SK-N-SH (cell line): ENCODE measurements at regions not wholly inside any gene's neighbourhood (a gene's known extent, or its start where the extent isn't known, plus 50 kb on each side); places are given as distances from the start of the nearest gene placed in this dataset.

ENCODE experiments used
- CTCF ChIA-PET: fragments of 300-600, 350-600 bp; formaldehyde crosslinking; extraction: SDS; loops from one replicate; lab custom pipeline; 2021; lab: Yijun Ruan, JAX
- POLR2A ChIA-PET: fragments of 350-600 bp; sonication (Branson Sonifier 250); formaldehyde crosslinking; extraction: SDS; loops from one replicate; lab custom pipeline; 2020; ENCODE audit warnings: antibody characterized with exemption, inconsistent platforms; lab: Yijun Ruan, JAX
- DNase-seq: peaks from one replicate; pipeline ENCODE4 v3.0.0; 2012
- H2AFZ ChIP-seq: fragments of 200-600 bp; sonication (generic); 2 replicates; pipeline ENCODE4 v1.8.1; 2016; ENCODE audit warnings: antibody characterized with exemption, mild to moderate bottlenecking, low read depth
- H3F3A ChIP-seq: fragments of 200-600 bp; sonication (generic); replicated peaks from 2 replicates; pipeline ENCODE3; 2016; ENCODE audit warnings: antibody characterized with exemption, mild to moderate bottlenecking; ENCODE audit not compliant: insufficient read depth
- H3K27ac ChIP-seq, 2 experiments: fragments of 200-500 bp in 1 of 2; fragments of 200-600 bp in 1 of 2; sonication (Bioruptor generic) in 1 of 2; sonication (generic), shearing (Covaris generic) in 1 of 2; 2 replicates each; pipeline versions ENCODE4 v1.5.1 to v1.6.1; 2014 to 2016; ENCODE audit warnings: low read depth in 2 of 2, inconsistent platforms in 1 of 2, low read length in 1 of 2, mild to moderate bottlenecking in 1 of 2, mixed read lengths in 1 of 2
- H3K27me3 ChIP-seq: fragments of 200-600 bp; sonication (generic), shearing (Covaris generic); 2 replicates; pipeline ENCODE4 v1.6.1; 2016; ENCODE audit warnings: mixed run types; ENCODE audit not compliant: insufficient read depth
- H3K36me3 ChIP-seq, 2 experiments: fragments of 200-500 bp in 1 of 2; fragments of 200-600 bp in 1 of 2; sonication (Bioruptor generic) in 1 of 2; sonication (generic) in 1 of 2; replicated peaks in 1 of 2; 2 replicates each; pipeline versions ENCODE3 to v1.5.1; 2014 to 2016; ENCODE audit warnings: low read length in 1 of 2, mild to moderate bottlenecking in 1 of 2; ENCODE audit not compliant: insufficient read depth in 2 of 2, control insufficient read depth in 1 of 2
- H3K4me1 ChIP-seq, 2 experiments: fragments of 200-500 bp in 1 of 2; fragments of 200-600 bp in 1 of 2; sonication (Bioruptor generic) in 1 of 2; sonication (generic), shearing (Covaris generic) in 1 of 2; 2 replicates each; pipeline versions ENCODE4 v1.5.1 to v1.6.1; 2014 to 2016; ENCODE audit warnings: low read depth in 1 of 2, low read length in 1 of 2, mixed run types in 1 of 2; ENCODE audit not compliant: insufficient read depth in 2 of 2, control insufficient read depth in 1 of 2
- H3K4me2 ChIP-seq: fragments of 200-600 bp; sonication (generic), shearing (Covaris generic); 2 replicates; pipeline ENCODE4 v1.6.1; 2017; ENCODE audit warnings: mixed run types
- H3K4me3 ChIP-seq, 2 experiments: fragments of 200-500 bp in 1 of 2; fragments of 200-600 bp in 1 of 2; sonication (Bioruptor generic) in 1 of 2; sonication (generic), shearing (Covaris generic) in 1 of 2; 2 replicates each; pipeline versions ENCODE4 v1.5.1 to v1.8.1; 2014 to 2016; ENCODE audit warnings: low read depth in 2 of 2, inconsistent platforms in 1 of 2, low read length in 1 of 2, mild to moderate bottlenecking in 1 of 2, mixed read lengths in 1 of 2, moderate library complexity in 1 of 2
- H3K79me2 ChIP-seq: fragments of 200-600 bp; sonication (generic); 2 replicates; pipeline ENCODE4 v1.8.1; 2017; ENCODE audit warnings: mild to moderate bottlenecking; ENCODE audit not compliant: insufficient read depth
- H3K9ac ChIP-seq: fragments of 200-600 bp; sonication (generic); 2 replicates; pipeline ENCODE4 v1.6.1; 2017; ENCODE audit warnings: mixed run types
- H3K9me2 ChIP-seq: fragments of 200-600 bp; sonication (generic); 2 replicates; pipeline ENCODE4 v1.6.1; 2017; ENCODE audit warnings: mixed run types
- H3K9me3 ChIP-seq: fragments of 200-600 bp; sonication (generic); 2 replicates; pipeline ENCODE4 v1.6.1; 2017; ENCODE audit warnings: mixed run types, mild to moderate bottlenecking, moderate library complexity
- H4K20me1 ChIP-seq: fragments of 200-600 bp; sonication (generic); 2 replicates; pipeline ENCODE4 v1.6.1; 2017; ENCODE audit warnings: mild to moderate bottlenecking, mixed run types; ENCODE audit not compliant: insufficient read depth
- CHD2 ChIP-seq: fragments of 150-350 bp; IDR thresholded peaks from 2 replicates; pipeline ENCODE4 v1.6.1; 2018; ENCODE audit warnings: low read length; ENCODE audit not compliant: partially characterized antibody
- ELF1 ChIP-seq: IDR thresholded peaks from 2 replicates; pipeline ENCODE4 v1.4.0; 2012
- EZH2phosphoT487 ChIP-seq: fragments of 200-600 bp; sonication (generic); IDR thresholded peaks from 2 replicates; pipeline ENCODE4 v1.6.1; 2017; ENCODE audit warnings: low read depth, mixed run types, mild to moderate bottlenecking, antibody characterized with exemption, moderate library complexity, borderline replicate concordance
- FOSL2 ChIP-seq: IDR thresholded peaks from 2 replicates; pipeline ENCODE4 v1.4.0; 2012; ENCODE audit warnings: low read depth, mild to moderate bottlenecking, moderate library complexity, borderline replicate concordance
- FOXJ3 ChIP-seq: sonication (generic); formaldehyde crosslinking; IDR thresholded peaks from 2 replicates; pipeline ENCODE4 v1.5.1; 2020; ENCODE audit warnings: mild to moderate bottlenecking, missing genetic modification reagents
- GATA2 ChIP-seq: sonication (generic); formaldehyde crosslinking; IDR thresholded peaks from 2 replicates; pipeline ENCODE4 v1.5.0; 2020; ENCODE audit warnings: mild to moderate bottlenecking, missing genetic modification reagents
- JUND ChIP-seq: IDR thresholded peaks from 2 replicates; pipeline ENCODE4 v1.4.0; 2012
- MXI1 ChIP-seq: IDR thresholded peaks from 2 replicates; pipeline ENCODE4 v1.6.1; 2012; ENCODE audit warnings: mild to moderate bottlenecking, low read depth, low read length, improper control_type of control experiment
- NFIC ChIP-seq: IDR thresholded peaks from 2 replicates; pipeline ENCODE4 v1.4.0; 2012; ENCODE audit warnings: borderline replicate concordance
- NRF1 ChIP-seq: IDR thresholded peaks from 2 replicates; pipeline ENCODE4 v1.6.1; 2012; ENCODE audit warnings: low read depth, mild to moderate bottlenecking, low read length
- POLR2AphosphoS5 ChIP-seq: IDR thresholded peaks from 2 replicates; pipeline ENCODE4 v1.6.1; 2012; ENCODE audit warnings: low read depth, low read length
- RAD21 ChIP-seq: IDR thresholded peaks from 2 replicates; pipeline ENCODE4 v1.6.1; 2012; ENCODE audit warnings: mild to moderate bottlenecking, low read length
- RCOR1 ChIP-seq: fragments of 150-350 bp; IDR thresholded peaks from 2 replicates; pipeline ENCODE4 v1.6.1; 2017; ENCODE audit warnings: antibody characterized with exemption, low read length
- RFX5 ChIP-seq: IDR thresholded peaks from 2 replicates; pipeline ENCODE4 v1.6.1; 2012; ENCODE audit warnings: mild to moderate bottlenecking, improper control_type of control experiment, low read length
- RXRA ChIP-seq: IDR thresholded peaks from 2 replicates; pipeline ENCODE4 v1.4.0; 2012; ENCODE audit warnings: low read depth, mild to moderate bottlenecking, borderline replicate concordance
- SIN3A ChIP-seq: IDR thresholded peaks from 2 replicates; pipeline ENCODE4 v1.6.1; 2012; ENCODE audit warnings: low read depth, mild to moderate bottlenecking, low read length, moderate library complexity, borderline replicate concordance
- SMC3 ChIP-seq: IDR thresholded peaks from 2 replicates; pipeline ENCODE4 v1.6.1; 2012; ENCODE audit warnings: low read depth, low read length, improper control_type of control experiment
- TAF1 ChIP-seq: IDR thresholded peaks from 2 replicates; pipeline ENCODE4 v1.6.1; 2012; ENCODE audit warnings: low read depth, mild to moderate bottlenecking, low read length, moderate library complexity, borderline replicate concordance
- YY1 ChIP-seq: IDR thresholded peaks from 2 replicates; pipeline ENCODE4 v1.4.0; 2012; ENCODE audit warnings: low read depth, mild to moderate bottlenecking
- WGBS: methylation state at CpG from one replicate; pipeline ENCODE4 v1.1.6; 2017; ENCODE audit warnings: low lambda C conversion rate; 5-methylcytosine and 5-hydroxymethylcytosine counted together
- TF ChIP-seq, protein P1 (sequence below): fragments of 150-350 bp; IDR thresholded peaks from 2 replicates; pipeline ENCODE4 v1.6.1; 2016; ENCODE audit warnings: mild to moderate bottlenecking, low read depth, low read length
- TF ChIP-seq, protein P2 (sequence below): IDR thresholded peaks from 2 replicates; pipeline ENCODE4 v1.4.0; 2012; ENCODE audit warnings: low read depth
- TF ChIP-seq, protein P3 (sequence below): IDR thresholded peaks from 2 replicates; pipeline ENCODE4 v1.4.0; 2012; ENCODE audit warnings: low read depth, borderline replicate concordance
- TF ChIP-seq, protein P4 (sequence below): fragments of 150-350 bp; IDR thresholded peaks from 2 replicates; pipeline ENCODE4 v1.6.1; 2017; ENCODE audit warnings: antibody characterized with exemption, low read length, low read depth, borderline replicate concordance
- TF ChIP-seq, protein P5 (sequence below): IDR thresholded peaks from 2 replicates; pipeline ENCODE4 v1.4.0; 2012; ENCODE audit warnings: low read depth, borderline replicate concordance

DNA sequence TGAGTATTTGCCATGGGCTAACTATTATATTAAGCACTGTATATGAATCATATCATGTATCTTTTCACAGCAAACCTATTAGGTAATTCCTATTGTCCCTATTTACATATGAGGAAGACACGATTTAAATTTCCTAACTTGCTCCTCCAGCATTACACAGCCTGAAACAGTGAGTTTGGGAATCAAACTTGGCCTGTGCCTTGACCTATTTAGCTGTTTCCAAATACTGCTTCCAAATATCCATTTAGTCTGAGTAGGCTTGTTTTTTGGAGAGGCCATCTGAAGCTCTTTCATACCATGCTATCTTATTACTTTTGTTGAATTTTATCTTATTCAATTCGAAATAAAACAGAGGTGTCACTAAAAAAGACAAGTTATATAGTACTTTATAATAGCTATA, 447.3 kb upstream of the MPDZ start:
- no peak overlapping the region for H3K4me2 ChIP-seq
- H4K20me1 ChIP-seq, result no peaks in the 10 kb centered on the region
- ChIA-PET POLR2A (no interaction called here), CTCF (interaction anchor here (0.6 kb wide), 1 partner anchor 371 kb away, joined by 3 read pairs; no protein-coding TSS in a partner anchor)
- H2AFZ ChIP-seq, result no peak overlapping the region
- TF ChIP-seq EZH2phosphoT487 (no peak), POLR2AphosphoS5 (no peak), FOXJ3 (no peak), NRF1 (no peak), FOSL2 (no peak), GATA2 (no peak), RFX5 (no peak), YY1 (no peak), RAD21 (no peak), ELF1 (no peak), JUND (no peak), NFIC (no peak)
- TF ChIP-seq, protein P1, sequence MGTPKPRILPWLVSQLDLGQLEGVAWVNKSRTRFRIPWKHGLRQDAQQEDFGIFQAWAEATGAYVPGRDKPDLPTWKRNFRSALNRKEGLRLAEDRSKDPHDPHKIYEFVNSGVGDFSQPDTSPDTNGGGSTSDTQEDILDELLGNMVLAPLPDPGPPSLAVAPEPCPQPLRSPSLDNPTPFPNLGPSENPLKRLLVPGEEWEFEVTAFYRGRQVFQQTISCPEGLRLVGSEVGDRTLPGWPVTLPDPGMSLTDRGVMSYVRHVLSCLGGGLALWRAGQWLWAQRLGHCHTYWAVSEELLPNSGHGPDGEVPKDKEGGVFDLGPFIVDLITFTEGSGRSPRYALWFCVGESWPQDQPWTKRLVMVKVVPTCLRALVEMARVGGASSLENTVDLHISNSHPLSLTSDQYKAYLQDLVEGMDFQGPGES, result no peak
- no peaks in the 10 kb centered on the region for H3K36me3 ChIP-seq
- H3K4me3 ChIP-seq, result no peak overlapping the region
- WGBS, result 31% methylated on average over 2 of the region's 2 CpGs
- H3F3A ChIP-seq, result no peaks in the 10 kb centered on the region
- no peak for DNase-seq
- no peaks in the 10 kb centered on the region; a peak in 1 of 4 replicates for H3K4me1 ChIP-seq
- no peaks in the 10 kb centered on the region for H3K27me3 ChIP-seq
- no peaks in the 10 kb centered on the region for H3K79me2 ChIP-seq
- no peak overlapping the region for H3K27ac ChIP-seq
- H3K9ac ChIP-seq, result no peak overlapping the region
- peaks cover 3% of the 10 kb centered on the region; the same call in 1 of the 2 replicates for H3K9me3 ChIP-seq
- H3K9me2 ChIP-seq, result no peaks in the 10 kb centered on the region

DNA sequence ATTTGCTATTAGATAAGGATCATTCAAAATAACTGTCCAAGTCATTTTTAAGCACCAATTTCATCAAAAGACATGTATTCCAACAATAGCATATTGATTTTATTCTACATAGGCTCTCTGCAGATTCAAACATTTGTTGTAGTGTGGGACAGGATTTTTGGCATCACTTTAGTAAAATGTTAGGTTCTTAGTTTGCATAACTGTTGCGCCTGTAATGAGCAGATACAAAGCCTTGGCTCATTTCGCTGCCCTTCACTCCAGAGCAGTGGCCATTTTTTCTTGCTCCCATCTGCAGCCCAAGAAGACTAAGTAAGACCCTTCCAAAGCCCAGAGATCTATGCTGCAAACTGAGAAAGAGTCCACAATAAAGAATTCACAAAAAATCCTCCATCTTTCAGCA, 446.0 kb upstream of the MPDZ start:
- no peak for DNase-seq
- H4K20me1 ChIP-seq, result no peaks in the 10 kb centered on the region
- no peaks in the 10 kb centered on the region for H3K36me3 ChIP-seq
- H3K4me1 ChIP-seq, result no peaks in the 10 kb centered on the region; a peak in 1 of 4 replicates
- POLR2A ChIA-PET, result interaction anchor here (0.6 kb wide), 1 partner anchor 582 kb away, joined by 3 read pairs; no protein-coding TSS in a partner anchor
- no peaks in the 10 kb centered on the region for H3K27me3 ChIP-seq
- H3K9ac ChIP-seq, result no peak overlapping the region
- no peaks in the 10 kb centered on the region for H3F3A ChIP-seq
- no peaks in the 10 kb centered on the region for H3K79me2 ChIP-seq
- peaks cover 3% of the 10 kb centered on the region; the same call in 1 of the 2 replicates for H3K9me3 ChIP-seq
- CTCF ChIA-PET, result no interaction called here
- no peak overlapping the region for H3K4me3 ChIP-seq
- no peaks in the 10 kb centered on the region for H3K9me2 ChIP-seq
- H2AFZ ChIP-seq, result no peak overlapping the region
- WGBS, result 81% methylated on average over 2 of the region's 2 CpGs
- no peak overlapping the region for H3K27ac ChIP-seq
- no peak overlapping the region for H3K4me2 ChIP-seq
- no peak for TF ChIP-seq CHD2
- TF ChIP-seq ELF1, result no peak
- no peak for TF ChIP-seq RXRA
- TF ChIP-seq FOSL2, result no peak
- no peak for TF ChIP-seq YY1
- no peak for TF ChIP-seq RFX5
- TF ChIP-seq RCOR1, result no peak
- no peak for TF ChIP-seq SMC3
- TF ChIP-seq RAD21, result no peak
- TF ChIP-seq SIN3A, result no peak
- TF ChIP-seq, protein P1, result no peak
- TF ChIP-seq, protein P2, sequence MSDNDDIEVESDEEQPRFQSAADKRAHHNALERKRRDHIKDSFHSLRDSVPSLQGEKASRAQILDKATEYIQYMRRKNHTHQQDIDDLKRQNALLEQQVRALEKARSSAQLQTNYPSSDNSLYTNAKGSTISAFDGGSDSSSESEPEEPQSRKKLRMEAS, result no peak
- no peak for TF ChIP-seq MXI1
- no peak for TF ChIP-seq TAF1
- TF ChIP-seq, protein P3, sequence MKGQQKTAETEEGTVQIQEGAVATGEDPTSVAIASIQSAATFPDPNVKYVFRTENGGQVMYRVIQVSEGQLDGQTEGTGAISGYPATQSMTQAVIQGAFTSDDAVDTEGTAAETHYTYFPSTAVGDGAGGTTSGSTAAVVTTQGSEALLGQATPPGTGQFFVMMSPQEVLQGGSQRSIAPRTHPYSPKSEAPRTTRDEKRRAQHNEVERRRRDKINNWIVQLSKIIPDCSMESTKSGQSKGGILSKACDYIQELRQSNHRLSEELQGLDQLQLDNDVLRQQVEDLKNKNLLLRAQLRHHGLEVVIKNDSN, result no peak
- TF ChIP-seq, protein P4, sequence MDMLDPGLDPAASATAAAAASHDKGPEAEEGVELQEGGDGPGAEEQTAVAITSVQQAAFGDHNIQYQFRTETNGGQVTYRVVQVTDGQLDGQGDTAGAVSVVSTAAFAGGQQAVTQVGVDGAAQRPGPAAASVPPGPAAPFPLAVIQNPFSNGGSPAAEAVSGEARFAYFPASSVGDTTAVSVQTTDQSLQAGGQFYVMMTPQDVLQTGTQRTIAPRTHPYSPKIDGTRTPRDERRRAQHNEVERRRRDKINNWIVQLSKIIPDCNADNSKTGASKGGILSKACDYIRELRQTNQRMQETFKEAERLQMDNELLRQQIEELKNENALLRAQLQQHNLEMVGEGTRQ, result no peak
- TF ChIP-seq, protein P5, sequence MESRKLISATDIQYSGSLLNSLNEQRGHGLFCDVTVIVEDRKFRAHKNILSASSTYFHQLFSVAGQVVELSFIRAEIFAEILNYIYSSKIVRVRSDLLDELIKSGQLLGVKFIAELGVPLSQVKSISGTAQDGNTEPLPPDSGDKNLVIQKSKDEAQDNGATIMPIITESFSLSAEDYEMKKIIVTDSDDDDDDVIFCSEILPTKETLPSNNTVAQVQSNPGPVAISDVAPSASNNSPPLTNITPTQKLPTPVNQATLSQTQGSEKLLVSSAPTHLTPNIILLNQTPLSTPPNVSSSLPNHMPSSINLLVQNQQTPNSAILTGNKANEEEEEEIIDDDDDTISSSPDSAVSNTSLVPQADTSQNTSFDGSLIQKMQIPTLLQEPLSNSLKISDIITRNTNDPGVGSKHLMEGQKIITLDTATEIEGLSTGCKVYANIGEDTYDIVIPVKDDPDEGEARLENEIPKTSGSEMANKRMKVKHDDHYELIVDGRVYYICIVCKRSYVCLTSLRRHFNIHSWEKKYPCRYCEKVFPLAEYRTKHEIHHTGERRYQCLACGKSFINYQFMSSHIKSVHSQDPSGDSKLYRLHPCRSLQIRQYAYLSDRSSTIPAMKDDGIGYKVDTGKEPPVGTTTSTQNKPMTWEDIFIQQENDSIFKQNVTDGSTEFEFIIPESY, result no peak
